GM23248 (cell line): ENCODE measurements at regions not wholly inside any gene's neighbourhood (a gene's known extent, or its start where the extent isn't known, plus 50 kb on each side); places are given as distances from the start of the nearest gene placed in this dataset.
"Not testable (repeated sequence)": the region's sequence is repeated elsewhere in the genome, so short reads cannot be mapped to it uniquely, and the experiment has no call there.

ENCODE experiments used
- DNase-seq: peaks from one replicate; pipeline ENCODE4 v3.0.0-alpha.2; 2015
- H2AFZ ChIP-seq: fragments of 200-600 bp; sonication (generic); 2 replicates; pipeline ENCODE4 v1.6.1; 2016; ENCODE audit warnings: antibody characterized with exemption
- H3F3A ChIP-seq: fragments of 200-600 bp; sonication (generic); 2 replicates; pipeline ENCODE4 v1.6.1; 2016; ENCODE audit warnings: mild to moderate bottlenecking, antibody characterized with exemption, mixed run types; ENCODE audit not compliant: insufficient read depth
- H3K27ac ChIP-seq: fragments of 200-600 bp; sonication (generic); 2 replicates; pipeline ENCODE4 v1.5.1; 2016; ENCODE audit warnings: mild to moderate bottlenecking
- H3K27me3 ChIP-seq: fragments of 200-600 bp; sonication (generic); replicated peaks from 2 replicates; pipeline ENCODE4 v1.6.1; 2016; ENCODE audit warnings: mild to moderate bottlenecking; ENCODE audit not compliant: insufficient read depth
- H3K36me3 ChIP-seq: fragments of 200-600 bp; sonication (generic); 2 replicates; pipeline ENCODE4 v1.6.1; 2016; ENCODE audit warnings: low read depth, mild to moderate bottlenecking
- H3K4me1 ChIP-seq: fragments of 200-600 bp; sonication (generic); 2 replicates; pipeline ENCODE4 v1.6.1; 2016; ENCODE audit warnings: mild to moderate bottlenecking; ENCODE audit not compliant: insufficient read depth
- H3K4me2 ChIP-seq: fragments of 200-600 bp; sonication (generic); one replicate; pipeline ENCODE4 v1.6.1; 2016; ENCODE audit warnings: mild to moderate bottlenecking; ENCODE audit not compliant: unreplicated experiment
- H3K4me3 ChIP-seq: fragments of 200-600 bp; sonication (generic); 2 replicates; pipeline ENCODE4 v1.5.1; 2016; ENCODE audit warnings: mild to moderate bottlenecking
- H3K79me2 ChIP-seq: fragments of 200-600 bp; sonication (generic); 2 replicates; pipeline ENCODE4 v1.6.1; 2016; ENCODE audit warnings: mild to moderate bottlenecking; ENCODE audit not compliant: insufficient read depth
- H3K9ac ChIP-seq: fragments of 200-600 bp; sonication (generic); 2 replicates; pipeline ENCODE4 v1.6.1; 2016; ENCODE audit warnings: mild to moderate bottlenecking
- H3K9me2 ChIP-seq: fragments of 200-600 bp; sonication (generic); 2 replicates; pipeline ENCODE4 v1.6.1; 2016; ENCODE audit warnings: mixed run types, mild to moderate bottlenecking, moderate library complexity; ENCODE audit not compliant: insufficient read depth
- H3K9me3 ChIP-seq: fragments of 200-600 bp; sonication (generic); one replicate; pipeline ENCODE4 v1.6.1; 2017; ENCODE audit warnings: low read depth
- H4K20me1 ChIP-seq: fragments of 200-600 bp; sonication (generic); 2 replicates; pipeline ENCODE4 v1.6.0; 2016; ENCODE audit not compliant: insufficient read depth
- EZH2 ChIP-seq: fragments of 200-600 bp; sonication (generic); IDR thresholded peaks from 2 replicates; pipeline ENCODE4 v1.6.1; 2018; ENCODE audit warnings: antibody characterized with exemption, mild to moderate bottlenecking; ENCODE audit not compliant: insufficient read depth, poor library complexity, severe bottlenecking
- EZH2phosphoT487 ChIP-seq: fragments of 200-600 bp; sonication (generic); IDR thresholded peaks from 2 replicates; pipeline ENCODE4 v1.6.1; 2018; ENCODE audit warnings: antibody characterized with exemption, moderate library complexity, mild to moderate bottlenecking, low read depth; ENCODE audit not compliant: insufficient read depth
- WGBS, 2 experiments: methylation state at CpG; one replicate each; pipeline ENCODE4 v1.1.6; 2015 to 2017; ENCODE audit warnings: low lambda C conversion rate in 2 of 2, low coverage in 1 of 2; ENCODE audit errors: missing lambda C conversion rate in 2 of 2; 5-methylcytosine and 5-hydroxymethylcytosine counted together
- in situ Hi-C: fragments of 300-500 bp; cut with MboI; formaldehyde crosslinking; loops from 2 replicates; pipeline ENCODE4 v1.15.0; 2020

DNA sequence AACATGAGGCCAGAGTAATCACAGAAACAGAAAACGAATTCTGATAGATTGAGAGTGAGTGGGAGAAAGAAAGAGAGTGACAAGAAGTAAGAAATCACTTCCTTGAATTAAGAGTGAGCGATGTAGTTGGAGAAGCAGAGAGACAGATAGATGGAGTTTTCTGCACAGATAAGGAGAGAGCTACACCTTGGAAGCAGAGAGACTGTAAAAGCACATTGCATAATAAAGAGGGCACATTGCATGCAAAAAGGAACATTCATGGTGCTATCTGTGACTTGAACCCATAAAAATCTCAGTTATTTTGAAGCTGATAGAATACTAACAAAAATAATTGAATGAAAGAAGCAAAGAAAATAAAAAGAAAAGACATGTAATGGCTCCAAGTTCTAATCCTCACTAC is 943.8 kb downstream of the NR2F1-AS1 start:
- no peak overlapping the region for H3K27ac ChIP-seq
- DNase-seq: no peak
- peaks cover 9% of the 10 kb centered on the region; the same call in 1 of the 2 replicates for H3F3A ChIP-seq
- WGBS, 2 experiments: 78 to 91% methylated on average over 2 of the region's 2 CpGs
- H3K4me1 ChIP-seq: peaks cover 12% of the 10 kb centered on the region
- H3K27me3 ChIP-seq: no peaks in the 10 kb centered on the region
- TF ChIP-seq EZH2: no peak
- no peak for TF ChIP-seq EZH2phosphoT487
- no peak overlapping the region for H3K4me2 ChIP-seq
- no peaks in the 10 kb centered on the region for H3K9me2 ChIP-seq
- H3K79me2 ChIP-seq: no peaks in the 10 kb centered on the region
- in situ Hi-C loops: no loop called here
- H3K36me3 ChIP-seq: no peaks in the 10 kb centered on the region
- H3K9me3 ChIP-seq: no peaks in the 10 kb centered on the region
- H3K9ac ChIP-seq: no peak overlapping the region
- no peak overlapping the region for H3K4me3 ChIP-seq
- H4K20me1 ChIP-seq: no peaks in the 10 kb centered on the region
- no peak overlapping the region for H2AFZ ChIP-seq

- no peak for DNase-seq
- Histone ChIP-seq H3K4me3 (no peak overlapping the region), H3K79me2 (no peaks in the 10 kb centered on the region), H3K4me1 (no peaks in the 10 kb centered on the region), H3K27me3 (no peaks in the 10 kb centered on the region), H2AFZ (no peak overlapping the region), H3K9ac (no peak overlapping the region), H4K20me1 (no peaks in the 10 kb centered on the region), H3K9me2 (no peaks in the 10 kb centered on the region), H3K4me2 (no peak overlapping the region), H3K27ac (no peak overlapping the region), H3F3A (no peaks in the 10 kb centered on the region), H3K36me3 (no peaks in the 10 kb centered on the region), H3K9me3 (no peaks in the 10 kb centered on the region)
- in situ Hi-C loops: no loop called here
- 85 to 87% methylated on average over 11 of the region's 11 CpGs for WGBS, 2 experiments
- TF ChIP-seq EZH2: no peak
- no peak for TF ChIP-seq EZH2phosphoT487
Observed at GRCh38 chr5:92635001-92635461, 946.0 kb downstream of the NR2F1-AS1 start.

- H3K27ac ChIP-seq: no peak overlapping the region
- in situ Hi-C loops: no loop called here
- H3K4me3 ChIP-seq: no peak overlapping the region
- no peaks in the 10 kb centered on the region for H3K36me3 ChIP-seq
- no peaks in the 10 kb centered on the region for H3F3A ChIP-seq
- WGBS, 2 experiments: 72 to 75% methylated on average over 5 of the region's 5 CpGs
- H3K9me2 ChIP-seq: no peaks in the 10 kb centered on the region
- H3K4me2 ChIP-seq: no peak overlapping the region
- no peaks in the 10 kb centered on the region for H3K4me1 ChIP-seq
- H4K20me1 ChIP-seq: no peaks in the 10 kb centered on the region
- no peaks in the 10 kb centered on the region for H3K27me3 ChIP-seq
- no peak overlapping the region for H2AFZ ChIP-seq
- H3K9me3 ChIP-seq: no peaks in the 10 kb centered on the region
- no peaks in the 10 kb centered on the region for H3K79me2 ChIP-seq
- no peak for DNase-seq
- no peak for TF ChIP-seq EZH2phosphoT487
- no peak for TF ChIP-seq EZH2
- H3K9ac ChIP-seq: no peak overlapping the region
Observed at GRCh38 chr5:92633875-92634487, 947.0 kb downstream of the NR2F1-AS1 start.

DNA sequence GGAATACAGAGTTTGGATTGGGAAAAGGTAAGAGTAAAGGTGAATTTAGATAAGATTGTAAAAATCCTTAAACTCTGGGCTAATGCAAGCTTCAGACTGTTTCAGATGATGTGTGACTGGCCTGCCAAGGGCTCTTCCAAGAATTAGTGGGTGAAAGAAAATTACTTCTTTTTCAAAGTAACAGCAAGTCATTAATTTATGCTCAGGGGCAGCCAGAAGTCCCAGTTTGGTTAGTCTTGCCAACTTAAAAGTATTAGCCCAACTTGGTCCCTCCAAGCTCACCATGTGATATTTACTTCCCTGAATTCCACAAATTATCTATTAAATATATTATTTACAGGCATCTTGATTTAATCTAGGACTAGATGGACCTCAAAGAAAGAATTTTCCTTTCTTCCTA is 947.8 kb downstream of the NR2F1-AS1 start:
- no peak overlapping the region for H3K9ac ChIP-seq
- H3K9me3 ChIP-seq: no peaks in the 10 kb centered on the region
- no peaks in the 10 kb centered on the region for H4K20me1 ChIP-seq
- TF ChIP-seq EZH2phosphoT487: no peak
- TF ChIP-seq EZH2: no peak
- no peak overlapping the region for H3K4me3 ChIP-seq
- no peak for DNase-seq
- H2AFZ ChIP-seq: no peak overlapping the region
- no peaks in the 10 kb centered on the region for H3F3A ChIP-seq
- no peaks in the 10 kb centered on the region for H3K79me2 ChIP-seq
- no peaks in the 10 kb centered on the region for H3K36me3 ChIP-seq
- H3K4me1 ChIP-seq: no peaks in the 10 kb centered on the region
- no peaks in the 10 kb centered on the region for H3K27me3 ChIP-seq
- H3K9me2 ChIP-seq: no peaks in the 10 kb centered on the region
- H3K27ac ChIP-seq: no peak overlapping the region
- no peak overlapping the region for H3K4me2 ChIP-seq
- in situ Hi-C loops: no loop called here

DNA sequence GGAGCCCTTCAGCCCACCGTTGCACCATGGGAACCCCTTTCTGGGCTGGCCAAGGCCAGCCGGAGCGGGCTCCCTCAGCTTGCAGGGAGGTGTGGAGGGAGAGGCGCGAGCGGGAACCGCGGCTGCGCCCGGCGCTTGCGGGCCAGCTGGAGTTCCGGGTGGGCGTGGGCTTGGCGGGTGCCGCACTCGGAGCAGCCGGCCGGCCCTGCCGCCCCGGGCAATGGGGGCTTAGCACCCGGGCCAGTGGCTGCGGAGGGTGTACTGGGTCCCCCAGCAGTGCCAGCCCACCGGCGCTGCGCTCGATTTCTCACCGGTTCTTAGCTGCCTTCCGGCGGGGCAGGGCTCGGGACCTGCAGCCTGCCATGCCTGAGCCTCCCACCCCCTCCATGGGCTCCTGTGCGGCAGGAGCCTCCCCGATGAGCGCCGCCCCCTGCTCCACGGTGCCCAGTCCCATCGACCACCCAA is 949.8 kb downstream of the NR2F1-AS1 start:
- H3K9me3 ChIP-seq, H4K20me1 ChIP-seq, H3K9me2 ChIP-seq, H3F3A ChIP-seq, H3K27me3 ChIP-seq, H3K9ac ChIP-seq, H3K27ac ChIP-seq, H3K4me2 ChIP-seq, H3K4me1 ChIP-seq, H3K79me2 ChIP-seq, H2AFZ ChIP-seq, DNase-seq, in situ Hi-C loops, H3K36me3 ChIP-seq, H3K4me3 ChIP-seq: not testable (repeated sequence)
- 88 to 94% methylated on average over 19 to 23 of the region's 37 CpGs for WGBS, 2 experiments
